ENCODE measurements at regions not wholly inside any gene's neighbourhood (a gene's known extent, or its start where the extent isn't known, plus 50 kb on each side); places are given as distances from the start of the nearest gene placed in this dataset.

GRCh38 chr18:38444971-38445803, 879.6 kb upstream of the CELF4 start:
- CTCF ChIA-PET: no interaction called here

GRCh38 chr18:38427736-38428135, 862.1 kb upstream of the CELF4 start:
- WGBS (ENCODE audit: insufficient coverage): 84% methylated on average over 4 of the region's 4 CpGs
- CTCF ChIA-PET: no interaction called here
- POLR2A ChIA-PET: no interaction called here
- H3K36me3 ChIP-seq (ENCODE audit: control insufficient read depth in 4 of 4, insufficient read depth in 4 of 4, low read length in 3 of 4): no peaks in the 10 kb centered on the region
- H3K27ac ChIP-seq (ENCODE audit: insufficient read depth in 1 of 2, low read depth in 1 of 2, low read length in 2 of 2, poor library complexity in 1 of 2, severe bottlenecking in 2 of 2): no peak overlapping the region
- no peaks in the 10 kb centered on the region for H3K4me1 ChIP-seq (ENCODE audit: control extremely low read depth in 1 of 4, control insufficient read depth in 4 of 4, insufficient read depth in 4 of 4, low read length in 3 of 4)
- H3K9me3 ChIP-seq (ENCODE audit: control extremely low read depth in 1 of 5, control insufficient read depth in 4 of 5, insufficient read depth in 2 of 5, low read depth in 1 of 5, low read length in 4 of 5): no peaks in the 10 kb centered on the region
- no peaks in the 10 kb centered on the region for H3K27me3 ChIP-seq (replicated peaks in 2 of 5; ENCODE audit: control insufficient read depth in 4 of 5, insufficient read depth in 5 of 5, low read length in 4 of 5)
- no peak for DNase-seq
- no peak overlapping the region for H3K4me3 ChIP-seq (ENCODE audit: control insufficient read depth in 1 of 7, extremely low read depth in 1 of 7, insufficient read depth in 4 of 7, low read depth in 2 of 7, low read length in 6 of 7)

More at GRCh38 chr18:38444971-38445803, 879.6 kb upstream of the CELF4 start:
- Histone ChIP-seq H3K27me3 (replicated peaks in 2 of 5; ENCODE audit: control insufficient read depth in 4 of 5, insufficient read depth in 5 of 5, low read length in 4 of 5) (no peaks in the 10 kb centered on the region), H3K27ac (ENCODE audit: insufficient read depth in 1 of 2, low read depth in 1 of 2, low read length in 2 of 2, poor library complexity in 1 of 2, severe bottlenecking in 2 of 2) (no peak overlapping the region), H3K36me3 (ENCODE audit: control insufficient read depth in 4 of 4, insufficient read depth in 4 of 4, low read length in 3 of 4) (no peaks in the 10 kb centered on the region), H3K4me3 (ENCODE audit: control insufficient read depth in 1 of 7, extremely low read depth in 1 of 7, insufficient read depth in 4 of 7, low read depth in 2 of 7, low read length in 6 of 7) (peak overlapping the region in 1 of 7 experiments; percentile 52), H3K9me3 (ENCODE audit: control extremely low read depth in 1 of 5, control insufficient read depth in 4 of 5, insufficient read depth in 2 of 5, low read depth in 1 of 5, low read length in 4 of 5) (no peaks in the 10 kb centered on the region), H3K4me1 (ENCODE audit: control extremely low read depth in 1 of 4, control insufficient read depth in 4 of 4, insufficient read depth in 4 of 4, low read length in 3 of 4) (peaks cover 0 to 26% (median 6%) of the 10 kb centered on the region in 4 experiments)
- peak in 2 of 3 donors; percentile 49 to 51 for DNase-seq
- WGBS (ENCODE audit: insufficient coverage): 55% methylated on average over 4 of the region's 7 CpGs
- POLR2A ChIA-PET: no interaction called here

GRCh38 chr18:38427234-38427633, 861.6 kb upstream of the CELF4 start:
- Histone ChIP-seq H3K9me3 (ENCODE audit: control extremely low read depth in 1 of 5, control insufficient read depth in 4 of 5, insufficient read depth in 2 of 5, low read depth in 1 of 5, low read length in 4 of 5) (no peaks in the 10 kb centered on the region), H3K27me3 (replicated peaks in 2 of 5; ENCODE audit: control insufficient read depth in 4 of 5, insufficient read depth in 5 of 5, low read length in 4 of 5) (no peaks in the 10 kb centered on the region), H3K36me3 (ENCODE audit: control insufficient read depth in 4 of 4, insufficient read depth in 4 of 4, low read length in 3 of 4) (no peaks in the 10 kb centered on the region), H3K27ac (ENCODE audit: insufficient read depth in 1 of 2, low read depth in 1 of 2, low read length in 2 of 2, poor library complexity in 1 of 2, severe bottlenecking in 2 of 2) (no peak overlapping the region), H3K4me1 (ENCODE audit: control extremely low read depth in 1 of 4, control insufficient read depth in 4 of 4, insufficient read depth in 4 of 4, low read length in 3 of 4) (no peaks in the 10 kb centered on the region), H3K4me3 (ENCODE audit: control insufficient read depth in 1 of 7, extremely low read depth in 1 of 7, insufficient read depth in 4 of 7, low read depth in 2 of 7, low read length in 6 of 7) (no peak overlapping the region)
- peak in 2 of 3 donors; percentile 15 to 26 for DNase-seq
- ChIA-PET POLR2A (no interaction called here), CTCF (no interaction called here)
- WGBS (ENCODE audit: insufficient coverage): 94% methylated on average over 2 of the region's 2 CpGs

GRCh38 chr18:38421872-38422615, 856.4 kb upstream of the CELF4 start:
- Histone ChIP-seq H3K9me3 (ENCODE audit: control extremely low read depth in 1 of 5, control insufficient read depth in 4 of 5, insufficient read depth in 2 of 5, low read depth in 1 of 5, low read length in 4 of 5) (no peaks in the 10 kb centered on the region), H3K4me1 (ENCODE audit: control extremely low read depth in 1 of 4, control insufficient read depth in 4 of 4, insufficient read depth in 4 of 4, low read length in 3 of 4) (no peaks in the 10 kb centered on the region), H3K27ac (ENCODE audit: insufficient read depth in 1 of 2, low read depth in 1 of 2, low read length in 2 of 2, poor library complexity in 1 of 2, severe bottlenecking in 2 of 2) (no peak overlapping the region), H3K4me3 (ENCODE audit: control insufficient read depth in 1 of 7, extremely low read depth in 1 of 7, insufficient read depth in 4 of 7, low read depth in 2 of 7, low read length in 6 of 7) (no peak overlapping the region), H3K36me3 (ENCODE audit: control insufficient read depth in 4 of 4, insufficient read depth in 4 of 4, low read length in 3 of 4) (no peaks in the 10 kb centered on the region), H3K27me3 (replicated peaks in 2 of 5; ENCODE audit: control insufficient read depth in 4 of 5, insufficient read depth in 5 of 5, low read length in 4 of 5) (no peaks in the 10 kb centered on the region)
- ChIA-PET POLR2A (interaction anchor here (0.7 kb wide), 1 partner anchor 22 kb away, joined by 3 read pairs; no protein-coding TSS in a partner anchor), CTCF (interaction anchor here (0.7 kb wide), 1 partner anchor 226 kb away, joined by 3 read pairs; no protein-coding TSS in a partner anchor)
- WGBS (ENCODE audit: insufficient coverage): 100% methylated on average over 3 of the region's 6 CpGs
- DNase-seq: no peak

GRCh38 chr18:38421021-38421420, 855.4 kb upstream of the CELF4 start:
- POLR2A ChIA-PET: no interaction called here
- Histone ChIP-seq H3K9me3 (ENCODE audit: control extremely low read depth in 1 of 5, control insufficient read depth in 4 of 5, insufficient read depth in 2 of 5, low read depth in 1 of 5, low read length in 4 of 5) (no peaks in the 10 kb centered on the region), H3K27me3 (replicated peaks in 2 of 5; ENCODE audit: control insufficient read depth in 4 of 5, insufficient read depth in 5 of 5, low read length in 4 of 5) (no peaks in the 10 kb centered on the region), H3K27ac (ENCODE audit: insufficient read depth in 1 of 2, low read depth in 1 of 2, low read length in 2 of 2, poor library complexity in 1 of 2, severe bottlenecking in 2 of 2) (no peak overlapping the region), H3K36me3 (ENCODE audit: control insufficient read depth in 4 of 4, insufficient read depth in 4 of 4, low read length in 3 of 4) (no peaks in the 10 kb centered on the region), H3K4me3 (ENCODE audit: control insufficient read depth in 1 of 7, extremely low read depth in 1 of 7, insufficient read depth in 4 of 7, low read depth in 2 of 7, low read length in 6 of 7) (no peak overlapping the region), H3K4me1 (ENCODE audit: control extremely low read depth in 1 of 4, control insufficient read depth in 4 of 4, insufficient read depth in 4 of 4, low read length in 3 of 4) (no peaks in the 10 kb centered on the region)
- 96% methylated on average over 10 of the region's 10 CpGs for WGBS (ENCODE audit: insufficient coverage)
- CTCF ChIA-PET: no interaction called here
- no peak for DNase-seq

- DNase-seq: no peak
- Histone ChIP-seq H3K27ac (ENCODE audit: insufficient read depth in 1 of 2, low read depth in 1 of 2, low read length in 2 of 2, poor library complexity in 1 of 2, severe bottlenecking in 2 of 2) (no peak overlapping the region), H3K27me3 (replicated peaks in 2 of 5; ENCODE audit: control insufficient read depth in 4 of 5, insufficient read depth in 5 of 5, low read length in 4 of 5) (no peaks in the 10 kb centered on the region), H3K4me3 (ENCODE audit: control insufficient read depth in 1 of 7, extremely low read depth in 1 of 7, insufficient read depth in 4 of 7, low read depth in 2 of 7, low read length in 6 of 7) (no peak overlapping the region), H3K4me1 (ENCODE audit: control extremely low read depth in 1 of 4, control insufficient read depth in 4 of 4, insufficient read depth in 4 of 4, low read length in 3 of 4) (no peaks in the 10 kb centered on the region), H3K36me3 (ENCODE audit: control insufficient read depth in 4 of 4, insufficient read depth in 4 of 4, low read length in 3 of 4) (no peaks in the 10 kb centered on the region), H3K9me3 (ENCODE audit: control extremely low read depth in 1 of 5, control insufficient read depth in 4 of 5, insufficient read depth in 2 of 5, low read depth in 1 of 5, low read length in 4 of 5) (no peaks in the 10 kb centered on the region)
- CTCF ChIA-PET: no interaction called here
- WGBS (ENCODE audit: insufficient coverage): 100% methylated on average over 2 of the region's 3 CpGs
- POLR2A ChIA-PET: no interaction called here
These were observed 855.0 kb upstream of the CELF4 start for GRCh38 chr18:38420611-38421010.

GRCh38 chr18:38415811-38416210, 850.2 kb upstream of the CELF4 start:
- Histone ChIP-seq H3K4me3 (ENCODE audit: control insufficient read depth in 1 of 7, extremely low read depth in 1 of 7, insufficient read depth in 4 of 7, low read depth in 2 of 7, low read length in 6 of 7) (no peak overlapping the region), H3K36me3 (ENCODE audit: control insufficient read depth in 4 of 4, insufficient read depth in 4 of 4, low read length in 3 of 4) (no peaks in the 10 kb centered on the region), H3K27me3 (replicated peaks in 2 of 5; ENCODE audit: control insufficient read depth in 4 of 5, insufficient read depth in 5 of 5, low read length in 4 of 5) (no peaks in the 10 kb centered on the region), H3K4me1 (ENCODE audit: control extremely low read depth in 1 of 4, control insufficient read depth in 4 of 4, insufficient read depth in 4 of 4, low read length in 3 of 4) (no peaks in the 10 kb centered on the region), H3K27ac (ENCODE audit: insufficient read depth in 1 of 2, low read depth in 1 of 2, low read length in 2 of 2, poor library complexity in 1 of 2, severe bottlenecking in 2 of 2) (no peak overlapping the region), H3K9me3 (ENCODE audit: control extremely low read depth in 1 of 5, control insufficient read depth in 4 of 5, insufficient read depth in 2 of 5, low read depth in 1 of 5, low read length in 4 of 5) (no peaks in the 10 kb centered on the region)
- DNase-seq: no peak
- ChIA-PET POLR2A (no interaction called here), CTCF (no interaction called here)
- WGBS (ENCODE audit: insufficient coverage): 100% methylated on average over 4 of the region's 4 CpGs
